VCaP (cell line): ENCODE measurements at regions not wholly inside any gene's neighbourhood (a gene's known extent, or its start where the extent isn't known, plus 50 kb on each side); places are given as distances from the start of the nearest gene placed in this dataset.

ENCODE experiments used
- H3K27ac ChIP-seq: fragments of 450-650 bp; 2 replicates; pipeline ENCODE4 v1.5.1; 2017
- CTCF ChIP-seq: fragments of 450-650 bp; conservative IDR thresholded peaks from 2 replicates; pipeline ENCODE4 v1.5.1; 2017; ENCODE audit warnings: mild to moderate bottlenecking, moderate library complexity

GRCh38 chr13:58806401-58806800 is 1174.9 kb downstream of the PCDH17 start:
- TF ChIP-seq CTCF = no peak

GRCh38 chr13:58823701-58824100 is 1192.2 kb downstream of the PCDH17 start:
- no peak for TF ChIP-seq CTCF
- no peak overlapping the region for H3K27ac ChIP-seq

More at GRCh38 chr13:58806401-58806800, 1174.9 kb downstream of the PCDH17 start:
- no peak overlapping the region for H3K27ac ChIP-seq

GRCh38 chr13:58827904-58828303 is 1196.4 kb downstream of the PCDH17 start:
- no peak overlapping the region for H3K27ac ChIP-seq
- no peak for TF ChIP-seq CTCF

- TF ChIP-seq CTCF = no peak
- no peak overlapping the region for H3K27ac ChIP-seq
Observed at GRCh38 chr13:58830841-58831240, 1199.3 kb downstream of the PCDH17 start.

- TF ChIP-seq CTCF = no peak
- no peak overlapping the region for H3K27ac ChIP-seq
Observed at GRCh38 chr13:58838615-58839014, 1207.1 kb downstream of the PCDH17 start.

GRCh38 chr13:58843071-58843470 is 1211.5 kb downstream of the PCDH17 start:
- H3K27ac ChIP-seq = no peak overlapping the region
- TF ChIP-seq CTCF = no peak

- no peak for TF ChIP-seq CTCF
Observed at GRCh38 chr13:58843567-58843966, 1212.0 kb downstream of the PCDH17 start.

GRCh38 chr13:58850161-58850560 is 1218.6 kb downstream of the PCDH17 start:
- no peak for TF ChIP-seq CTCF
- no peak overlapping the region for H3K27ac ChIP-seq

More at GRCh38 chr13:58843567-58843966, 1212.0 kb downstream of the PCDH17 start:
- H3K27ac ChIP-seq = no peak overlapping the region
